HG03103 (cell line): ENCODE measurements at regions not wholly inside any gene's neighbourhood (a gene's known extent, or its start where the extent isn't known, plus 50 kb on each side); places are given as distances from the start of the nearest gene placed in this dataset.
A peak's percentile ranks its signal among the peaks of the same experiment; 100 is the strongest.

Experiments
- ATAC-seq: cut with Tn5 transposase; IDR thresholded peaks from one replicate; pipeline ENCODE4 v1.9.1; 2021; ENCODE audit warnings: low read depth; ENCODE audit not compliant: unreplicated experiment

DNA sequence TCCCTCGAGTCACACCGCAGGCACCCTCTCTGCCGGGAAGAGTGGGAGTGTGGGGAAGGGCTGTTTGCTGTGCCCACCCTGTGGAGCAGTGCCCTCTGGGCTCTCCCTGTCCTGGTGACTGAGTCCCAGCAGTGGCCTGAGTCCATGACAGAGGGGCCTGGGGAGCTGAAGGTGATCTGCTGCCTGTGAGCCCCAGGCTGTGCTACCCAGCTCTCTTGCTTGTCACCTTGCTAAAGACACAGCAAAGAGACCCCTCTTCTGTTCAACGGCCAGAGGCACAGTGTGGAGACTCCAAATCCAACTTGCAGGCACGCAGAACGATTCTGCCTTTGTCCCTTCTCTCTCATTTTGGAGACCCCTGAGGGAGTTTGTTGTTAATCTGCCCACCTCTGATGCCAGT, 232.6 kb downstream of the OPA1 start:
- no peak for ATAC-seq

DNA sequence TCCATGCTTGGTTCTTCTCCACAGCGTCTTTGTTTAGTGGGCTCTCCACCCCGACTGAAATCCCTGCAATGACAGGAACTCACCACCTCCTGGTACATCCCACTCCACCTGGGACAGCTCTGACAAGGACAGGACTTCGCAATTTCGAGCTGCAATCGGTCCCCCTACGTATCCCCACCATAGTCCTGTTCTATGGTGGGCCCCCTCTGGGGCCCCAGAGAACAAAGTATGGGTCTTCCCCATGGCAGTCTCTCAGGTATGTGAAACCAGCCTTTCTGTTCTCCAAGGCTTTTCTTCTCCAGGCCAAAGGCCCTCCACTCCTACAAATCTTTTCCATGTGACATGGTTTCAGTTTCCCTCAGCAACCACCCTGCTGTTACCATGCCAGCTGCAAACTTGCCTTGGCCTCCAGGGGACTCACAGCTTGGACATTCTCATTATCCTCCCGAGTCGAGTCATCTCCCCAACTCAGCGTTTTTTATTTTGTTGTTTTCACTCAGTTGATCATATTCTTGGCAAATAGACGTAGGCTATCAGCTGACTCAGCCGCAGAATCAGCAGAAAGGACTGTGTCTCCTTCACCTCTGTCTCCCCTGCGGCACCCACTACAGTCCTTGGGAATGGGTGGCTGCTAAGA, 233.3 kb downstream of the OPA1 start:
- no peak for ATAC-seq

- ATAC-seq, result no peak
Observed at GRCh38 chr3:193827040-193827669, 234.1 kb downstream of the OPA1 start.

DNA sequence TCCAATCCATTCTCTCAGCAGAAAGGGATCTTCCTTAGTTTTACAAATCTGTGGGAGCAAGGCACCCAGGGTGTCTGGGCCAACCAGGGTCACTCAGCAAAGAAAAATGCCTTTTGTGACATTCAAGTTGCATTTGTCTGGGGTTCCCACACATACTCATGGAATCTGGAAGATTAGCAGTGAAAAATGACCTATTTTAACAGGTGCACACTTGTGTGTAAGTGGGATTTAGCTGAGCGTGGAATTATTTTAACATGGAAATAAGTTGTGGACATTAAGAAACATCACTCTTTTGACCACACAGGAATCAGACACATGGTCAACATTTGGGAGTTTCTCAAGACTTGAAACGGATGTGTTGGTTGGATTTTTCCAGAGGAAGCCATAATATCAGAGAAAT, 234.9 kb downstream of the OPA1 start:
- ATAC-seq, result no peak

- no peak for ATAC-seq
Observed at GRCh38 chr3:193828477-193828876, 235.5 kb downstream of the OPA1 start.

- no peak for ATAC-seq
Observed at GRCh38 chr3:193829781-193830180, 236.8 kb downstream of the OPA1 start.

GRCh38 chr3:193830791-193831191, 237.8 kb downstream of the OPA1 start:
- no peak for ATAC-seq

- peak; percentile 70 for ATAC-seq
Observed at GRCh38 chr3:193831495-193832455, 238.8 kb downstream of the OPA1 start.

GRCh38 chr3:193832833-193833413, 239.9 kb downstream of the OPA1 start:
- ATAC-seq, result no peak

DNA sequence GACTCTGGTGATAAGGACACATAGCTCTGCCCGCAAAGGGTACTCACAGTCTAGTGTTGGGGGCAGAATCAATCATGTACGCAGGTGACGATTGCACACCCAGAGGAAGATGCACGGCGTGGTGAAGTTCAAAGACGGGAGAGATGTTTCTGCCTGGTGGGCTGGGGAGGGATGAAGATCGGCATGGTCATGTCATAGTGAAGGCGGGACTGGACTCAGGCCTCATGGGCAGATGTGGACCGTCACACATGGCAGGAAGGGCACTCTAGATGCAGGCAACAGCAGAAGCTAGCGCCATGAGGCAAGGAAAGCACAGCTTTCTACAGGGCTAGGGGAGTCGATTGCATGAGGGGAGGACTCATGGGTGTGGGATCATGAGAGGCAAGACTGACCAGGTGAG, 240.6 kb downstream of the OPA1 start:
- no peak for ATAC-seq

DNA sequence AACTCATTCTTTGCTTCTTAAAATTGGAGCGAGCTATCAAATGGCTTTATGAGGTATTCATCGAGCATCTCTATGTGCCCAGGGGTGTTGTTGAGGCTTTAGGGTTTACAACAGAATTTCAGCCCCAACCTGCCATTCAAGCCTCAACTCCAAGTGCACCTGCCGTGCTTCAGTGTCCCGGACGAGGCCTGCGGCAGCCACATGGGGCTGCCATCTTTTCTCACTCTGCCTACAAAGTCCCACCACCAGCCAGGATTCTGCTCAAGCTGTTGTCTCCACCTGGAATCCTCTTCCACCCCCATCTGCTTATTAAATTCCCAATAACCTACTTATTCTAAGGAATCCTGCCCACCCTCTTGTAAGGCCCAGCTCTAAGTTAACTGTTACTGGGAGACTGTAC, 242.4 kb downstream of the OPA1 start:
- no peak for ATAC-seq

GRCh38 chr3:193836511-193836910, 243.5 kb downstream of the OPA1 start:
- no peak for ATAC-seq

DNA sequence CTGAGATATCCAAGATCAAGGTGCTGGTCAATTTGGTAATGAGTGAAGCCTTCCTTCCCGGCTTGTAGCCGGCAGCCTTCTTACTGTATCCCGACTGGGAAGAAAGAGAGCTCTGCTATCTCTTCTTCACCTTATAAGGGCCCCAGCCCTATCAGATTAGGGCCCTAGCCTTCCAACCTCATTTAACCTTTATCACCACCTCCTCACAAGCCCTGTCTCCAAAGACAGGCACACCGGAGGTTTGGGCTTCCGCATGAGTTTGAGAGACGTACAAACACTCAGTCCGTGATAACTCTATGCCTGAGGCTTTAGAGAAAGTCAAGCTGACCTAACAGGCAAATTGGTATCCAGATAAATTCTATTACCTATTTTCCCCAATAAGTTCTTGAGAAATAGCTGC, 243.9 kb downstream of the OPA1 start:
- ATAC-seq, result no peak

GRCh38 chr3:193837347-193837827, 244.4 kb downstream of the OPA1 start:
- no peak for ATAC-seq

DNA sequence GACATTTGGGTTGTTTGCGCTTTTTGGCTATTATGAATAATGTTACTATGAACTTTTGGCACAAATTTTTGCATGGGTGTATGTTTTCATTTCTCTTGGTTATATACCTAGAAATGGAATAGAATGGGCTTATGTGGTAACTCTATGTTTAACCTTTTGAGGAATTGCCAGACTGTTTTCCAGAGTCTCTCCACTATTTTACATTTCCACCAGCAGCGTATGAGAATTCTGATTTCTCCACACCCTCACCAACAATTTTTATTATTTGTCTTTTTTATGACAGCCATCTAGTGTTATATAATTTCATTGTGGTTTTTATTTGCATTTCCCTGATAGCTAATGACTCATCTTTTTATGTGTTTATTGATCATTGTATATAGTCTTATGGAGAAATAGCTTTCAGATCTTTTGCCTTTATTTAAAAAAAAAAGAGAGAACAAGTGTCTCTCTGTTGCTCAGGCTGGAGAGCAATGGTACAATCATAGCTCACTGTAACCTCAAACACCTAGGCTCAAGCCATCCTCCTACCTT, 247.2 kb downstream of the OPA1 start:
- no peak for ATAC-seq

- no peak for ATAC-seq
Observed at GRCh38 chr3:193841581-193841980, 248.6 kb downstream of the OPA1 start.

DNA sequence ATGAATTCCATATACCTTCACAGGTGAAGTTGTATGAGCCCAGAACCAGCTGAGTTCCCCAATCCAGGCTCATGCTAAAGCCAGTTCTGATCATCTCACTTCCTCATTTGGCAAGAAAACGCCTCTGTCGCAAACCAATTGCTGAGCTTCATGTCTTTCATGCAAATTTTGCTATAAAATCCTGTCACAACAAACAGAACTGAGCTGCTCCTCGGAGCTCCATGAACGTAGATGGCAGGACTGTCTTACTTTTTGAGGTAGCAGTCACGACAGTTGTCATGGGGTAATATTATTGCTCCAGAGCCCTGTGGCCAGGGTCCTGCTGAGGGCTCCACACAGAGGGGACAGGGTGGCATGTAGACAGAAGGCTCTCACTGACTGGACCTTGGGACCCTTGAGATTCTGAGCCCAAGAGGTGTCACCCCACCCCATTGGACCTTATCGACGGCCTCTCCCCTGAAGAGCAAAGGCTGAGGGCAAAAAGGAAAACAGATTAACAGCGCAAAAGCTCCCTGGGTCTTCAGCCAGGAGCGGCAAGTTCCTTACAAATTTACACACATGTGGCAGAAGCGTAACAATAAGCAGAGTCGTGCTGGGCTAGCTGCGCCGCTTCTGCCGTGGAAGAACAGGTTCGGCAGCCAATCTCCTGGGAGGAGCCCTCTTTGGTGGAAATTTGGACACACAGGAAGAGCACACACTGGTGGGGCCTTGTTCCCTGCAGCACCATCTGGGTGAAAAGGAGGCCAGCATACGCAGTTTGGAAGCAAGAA, 249.2 kb downstream of the OPA1 start:
- ATAC-seq, result peak; percentile 80

DNA sequence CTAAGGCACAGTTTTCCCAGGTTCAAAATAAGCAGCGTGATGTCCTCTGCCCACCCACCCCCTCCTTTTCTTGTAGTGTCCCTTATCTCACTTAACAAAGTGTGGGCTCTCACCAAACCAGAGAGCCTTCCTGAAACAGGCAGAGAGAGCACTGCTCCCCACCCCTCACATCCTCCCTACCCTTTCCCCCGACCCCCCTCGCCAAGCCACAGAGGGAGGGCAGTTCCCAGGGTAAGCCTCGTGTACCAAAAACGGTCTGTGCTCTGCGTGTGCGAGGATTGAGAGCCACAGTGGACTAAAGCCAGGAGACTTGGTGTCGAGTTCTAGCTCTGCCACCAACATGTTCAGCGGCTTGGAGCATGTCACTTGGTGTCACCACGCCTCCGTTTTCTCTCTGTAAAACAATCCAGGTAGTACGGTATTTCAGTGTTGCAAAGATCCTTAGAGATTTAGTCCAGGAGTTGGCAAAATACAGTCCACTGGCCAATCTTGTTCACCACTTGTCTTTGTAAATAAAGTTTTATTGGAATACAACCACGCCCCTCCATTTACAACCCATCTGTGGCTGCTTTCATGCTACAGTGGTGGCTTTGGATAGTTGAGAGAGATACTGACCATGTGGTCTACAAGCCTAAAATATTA, 249.9 kb downstream of the OPA1 start:
- no peak for ATAC-seq

DNA sequence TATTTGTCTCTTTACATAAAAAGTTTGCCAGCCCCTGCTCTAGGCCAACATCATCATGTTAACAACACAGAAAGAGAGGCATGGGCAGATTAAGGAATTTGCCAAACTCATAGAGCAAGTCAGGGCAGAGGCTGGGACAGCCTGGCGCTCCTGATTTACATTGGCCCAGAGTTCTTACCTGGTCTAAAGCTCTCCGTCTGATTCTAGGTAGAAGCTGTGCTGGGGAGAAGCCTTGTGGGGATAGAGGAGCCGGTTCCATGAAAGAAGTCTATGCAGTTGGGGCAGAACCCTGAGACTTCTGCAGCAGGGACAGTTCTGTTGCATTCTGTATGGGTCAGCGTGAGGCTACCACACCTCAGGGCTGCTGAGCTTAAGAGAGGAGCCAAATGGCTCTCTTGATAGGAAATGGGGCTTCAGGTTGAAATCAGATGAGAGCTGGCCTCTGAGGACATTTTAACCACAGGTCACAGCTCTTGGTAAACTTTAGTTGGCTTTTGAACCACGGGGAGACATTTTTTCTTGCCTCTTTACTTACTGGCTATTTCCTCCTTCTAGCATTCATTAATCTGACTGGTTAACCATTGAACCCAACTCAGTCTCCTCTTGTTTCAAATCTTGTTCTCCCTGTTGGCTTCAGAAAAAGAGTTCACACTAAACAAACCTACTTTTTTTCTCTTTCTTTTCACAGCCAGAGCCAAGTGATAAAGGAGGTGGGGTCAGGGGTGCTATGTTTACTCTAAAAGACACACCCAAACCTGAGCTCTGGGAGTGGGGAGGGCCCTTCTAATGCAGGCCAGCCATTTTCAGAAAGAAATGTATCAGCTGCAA, 250.7 kb downstream of the OPA1 start:
- ATAC-seq, result no peak
